Activated CD8-positive, alpha-beta memory T cell treated with anti-CD3 and anti-CD28 coated beads, Interleukin-2, amount 50 U/mL, for 48 hours (primary cell): ENCODE measurements at regions not wholly inside any gene's neighbourhood (a gene's known extent, or its start where the extent isn't known, plus 50 kb on each side); places are given as distances from the start of the nearest gene placed in this dataset.
A peak's percentile ranks its signal among the peaks of the same experiment; 100 is the strongest.
"Not testable (repeated sequence)": the region's sequence is repeated elsewhere in the genome, so short reads cannot be mapped to it uniquely, and the experiment has no call there.

Experiments used
- DNase-seq: peaks from one replicate; pipeline ENCODE4 v3.0.0-alpha.2; 2020

- DNase-seq = no peak
These were observed 176.6 kb downstream of the ALG10 start for GRCh38 chr12:34198924-34199323.

- DNase-seq = no peak
These were observed 181.7 kb downstream of the ALG10 start for GRCh38 chr12:34203866-34204620.

- no peak for DNase-seq
These were observed 182.6 kb downstream of the ALG10 start for GRCh38 chr12:34204830-34205285.

GRCh38 chr12:34205401-34205800, 183.1 kb downstream of the ALG10 start:
- DNase-seq = no peak

GRCh38 chr12:34206061-34206785, 183.9 kb downstream of the ALG10 start:
- DNase-seq = no peak

GRCh38 chr12:34207858-34208257, 185.6 kb downstream of the ALG10 start:
- DNase-seq = no peak

- no peak for DNase-seq
These were observed 186.3 kb downstream of the ALG10 start for GRCh38 chr12:34208331-34209258.

- DNase-seq = no peak
These were observed 187.1 kb downstream of the ALG10 start for GRCh38 chr12:34209259-34209835.

GRCh38 chr12:34210183-34210582, 187.9 kb downstream of the ALG10 start:
- no peak for DNase-seq

GRCh38 chr12:34210689-34211530, 188.6 kb downstream of the ALG10 start:
- no peak for DNase-seq

GRCh38 chr12:34212651-34213050, 190.4 kb downstream of the ALG10 start:
- no peak for DNase-seq

- no peak for DNase-seq
These were observed 191.7 kb downstream of the ALG10 start for GRCh38 chr12:34214011-34214410.

- no peak for DNase-seq
These were observed 193.1 kb downstream of the ALG10 start for GRCh38 chr12:34215213-34215892.

- no peak for DNase-seq
These were observed 193.6 kb downstream of the ALG10 start for GRCh38 chr12:34215893-34216285.

- DNase-seq = no peak
These were observed 195.4 kb downstream of the ALG10 start for GRCh38 chr12:34217660-34218059.

GRCh38 chr12:34218193-34219045, 196.1 kb downstream of the ALG10 start:
- peak; percentile 76 for DNase-seq

- no peak for DNase-seq
These were observed 196.9 kb downstream of the ALG10 start for GRCh38 chr12:34219046-34219770.

GRCh38 chr12:34220079-34220478, 197.8 kb downstream of the ALG10 start:
- not testable (repeated sequence) for DNase-seq

GRCh38 chr12:34223640-34224039, 201.3 kb downstream of the ALG10 start:
- no peak for DNase-seq

- not testable (repeated sequence) for DNase-seq
These were observed 203.7 kb downstream of the ALG10 start for GRCh38 chr12:34226044-34226443.
